Suprapubic skin (tissue), 4 donors: ENCODE measurements at regions not wholly inside any gene's neighbourhood (a gene's known extent, or its start where the extent isn't known, plus 50 kb on each side); places are given as distances from the start of the nearest gene placed in this dataset.

Experiments
- CTCF ChIP-seq, 2 donors: fragments of 200-600 bp in 1 of 2; fragments of 450-650 bp in 1 of 2; sonication (generic) in 1 of 2; IDR thresholded peaks; one replicate each; pipeline ENCODE4 v1.5.1; 2016 to 2019; ENCODE audit warnings: antibody characterized with exemption in 2 of 2, mild to moderate bottlenecking in 1 of 2, moderate library complexity in 1 of 2
- EP300 ChIP-seq: sonication (generic); formaldehyde crosslinking; IDR thresholded peaks from one replicate; pipeline ENCODE4 v1.6.1; 2017; ENCODE audit warnings: antibody characterized with exemption
- POLR2A ChIP-seq, 2 donors: fragments of 450-650 bp; IDR thresholded peaks; one replicate each; pipeline ENCODE4 v1.6.1; 2017; ENCODE audit warnings: antibody characterized with exemption in 2 of 2, mild to moderate bottlenecking in 2 of 2, moderate library complexity in 2 of 2
- POLR2AphosphoS5 ChIP-seq, 3 donors: sonication (generic); formaldehyde crosslinking; IDR thresholded peaks; one replicate each; pipeline ENCODE4 v1.6.1; 2017; ENCODE audit warnings: antibody characterized with exemption in 3 of 3

GRCh38 chr12:93191423-93191822 is 186.3 kb upstream of the NUDT4 start:
- TF ChIP-seq CTCF (IDR thresholded peaks at IDR 0.05) (no peak), EP300 (no peak), POLR2AphosphoS5 (IDR thresholded peaks at IDR 0.05) (no peak), POLR2A (IDR thresholded peaks at IDR 0.05) (no peak)
